ENCODE measurements at regions not wholly inside any gene's neighbourhood (a gene's known extent, or its start where the extent isn't known, plus 50 kb on each side); places are given as distances from the start of the nearest gene placed in this dataset.

DNA sequence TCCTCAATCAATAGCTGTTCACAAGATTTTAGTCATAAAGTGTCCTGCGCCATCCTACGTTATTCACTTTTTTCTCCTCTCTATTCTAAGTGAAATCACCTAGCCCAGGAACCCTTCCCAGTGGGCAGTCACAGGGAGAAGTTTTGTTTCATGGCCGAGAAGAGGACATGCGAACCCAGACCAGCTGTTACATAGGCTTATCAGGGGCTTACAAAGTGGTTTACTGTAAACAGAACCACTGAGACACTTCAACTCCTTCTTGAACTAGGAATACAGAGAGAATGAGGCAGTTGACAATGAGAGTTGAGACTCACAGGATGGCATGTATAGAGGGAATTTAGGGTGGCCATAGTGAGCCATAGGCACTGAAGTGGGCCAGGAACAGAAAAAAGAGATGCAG is 246.9 kb upstream of the GLI3 start:
- DNase-seq = no peak

DNA sequence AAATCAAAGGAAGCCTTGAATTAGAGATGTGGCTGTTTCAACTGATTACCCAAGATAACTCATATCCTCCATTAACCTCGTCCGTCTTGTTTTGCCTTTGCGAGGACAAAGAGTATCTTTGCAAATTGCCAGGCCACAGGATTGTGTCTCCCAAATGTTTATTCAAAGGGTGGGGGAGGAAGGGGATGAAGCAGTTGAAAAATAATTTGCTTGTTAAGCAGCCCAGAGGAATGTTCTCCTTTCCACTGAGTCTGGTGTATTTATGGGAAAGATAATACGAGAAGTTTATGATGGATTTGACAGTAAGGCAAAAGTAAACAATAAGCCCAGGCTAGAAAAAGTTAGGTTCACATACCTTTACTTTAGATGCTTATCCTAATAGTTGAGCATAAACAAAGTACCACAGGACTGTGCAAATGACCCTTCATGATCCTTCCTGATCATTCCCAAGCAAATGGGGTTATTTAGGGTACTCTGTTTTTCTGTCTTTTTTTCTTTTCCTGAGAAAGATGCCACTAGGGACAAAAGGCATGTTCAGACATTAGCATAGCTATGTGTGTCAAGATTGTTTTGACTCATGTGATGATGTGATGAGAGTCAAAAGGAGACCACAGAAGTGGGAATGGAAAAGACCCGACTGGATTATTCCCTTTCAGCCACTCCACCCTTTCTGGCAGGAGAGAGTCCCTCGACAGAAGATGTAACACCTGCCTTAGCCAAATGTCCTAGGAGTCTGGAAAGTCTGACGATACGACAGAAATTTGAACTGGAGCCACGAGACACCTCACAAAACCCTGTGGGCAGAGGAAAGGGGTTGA is 243.0 kb upstream of the GLI3 start:
- no peak for DNase-seq

DNA sequence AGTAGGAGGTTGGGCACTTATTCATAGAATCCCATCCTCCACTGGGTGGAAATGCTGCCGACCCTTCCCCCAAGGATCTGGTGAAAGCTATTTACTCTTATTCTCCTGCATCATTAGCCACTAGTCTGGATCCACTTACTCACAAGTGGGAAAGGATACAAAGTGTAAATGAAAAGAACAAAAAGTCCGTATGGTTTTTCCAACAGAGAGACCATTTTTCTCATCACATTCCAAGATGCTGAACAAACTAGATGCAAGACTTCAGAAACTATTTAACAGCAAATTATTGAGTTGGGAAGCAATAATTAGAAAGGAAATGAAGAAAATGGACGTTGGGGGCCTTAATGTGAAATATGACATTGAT is 242.4 kb upstream of the GLI3 start:
- no peak for DNase-seq

DNA sequence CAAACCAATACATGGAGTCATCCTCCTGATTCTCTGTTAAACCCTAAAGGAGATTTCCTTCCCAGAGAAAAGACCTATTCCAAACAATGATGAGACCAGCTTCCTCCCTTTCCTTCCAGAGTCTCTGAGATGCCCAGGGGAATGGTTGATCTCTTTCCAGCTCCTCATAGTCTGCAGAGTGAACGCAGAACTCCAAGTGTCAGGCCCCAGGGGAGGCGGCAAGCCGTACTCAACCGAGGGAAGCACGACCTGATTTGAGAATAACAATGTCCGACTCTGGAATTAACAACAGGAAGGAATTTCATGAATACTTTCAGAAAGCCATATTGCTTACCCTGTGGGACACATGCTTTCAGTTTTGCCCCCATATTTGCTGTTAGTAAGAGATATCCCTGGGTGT is 241.7 kb upstream of the GLI3 start:
- no peak for DNase-seq

DNA sequence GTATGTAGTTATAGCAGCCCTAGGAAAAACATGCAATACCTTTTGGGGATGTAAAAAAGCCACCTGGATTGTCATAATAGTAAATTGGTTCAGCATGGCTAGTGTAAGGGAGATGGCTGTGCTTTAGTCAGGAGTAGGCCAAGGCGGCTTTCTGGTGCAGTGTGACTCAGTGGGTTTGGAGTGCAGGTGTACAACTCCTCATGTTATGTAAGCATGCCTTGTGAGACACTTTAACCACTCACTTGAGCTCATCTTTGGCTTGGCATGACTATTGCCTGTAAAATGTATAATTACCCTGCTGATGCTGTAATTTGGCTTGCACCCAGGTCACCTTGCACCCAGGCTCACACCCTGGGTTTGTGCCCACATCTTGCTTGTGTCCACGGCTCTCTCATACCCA is 239.2 kb upstream of the GLI3 start:
- no peak for DNase-seq

DNA sequence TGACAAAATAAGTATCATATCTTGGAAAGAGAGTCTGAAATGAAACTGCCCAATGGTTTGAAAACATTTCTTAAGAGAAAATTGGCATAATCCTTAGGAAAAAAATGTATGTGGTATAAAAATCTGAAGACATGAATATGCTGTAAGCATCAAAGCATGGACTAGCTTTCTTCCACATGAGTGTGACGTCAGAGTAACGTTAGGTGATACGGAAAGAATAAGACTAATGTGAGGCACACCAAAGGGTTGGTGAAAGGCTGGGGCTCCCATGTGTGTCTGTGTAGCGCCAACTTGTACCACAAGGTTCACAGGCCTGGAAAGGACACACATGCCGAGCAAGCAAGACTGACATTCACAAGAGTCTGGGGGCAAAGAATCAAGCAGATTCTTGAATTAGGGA is 238.1 kb upstream of the GLI3 start:
- no peak for DNase-seq

DNA sequence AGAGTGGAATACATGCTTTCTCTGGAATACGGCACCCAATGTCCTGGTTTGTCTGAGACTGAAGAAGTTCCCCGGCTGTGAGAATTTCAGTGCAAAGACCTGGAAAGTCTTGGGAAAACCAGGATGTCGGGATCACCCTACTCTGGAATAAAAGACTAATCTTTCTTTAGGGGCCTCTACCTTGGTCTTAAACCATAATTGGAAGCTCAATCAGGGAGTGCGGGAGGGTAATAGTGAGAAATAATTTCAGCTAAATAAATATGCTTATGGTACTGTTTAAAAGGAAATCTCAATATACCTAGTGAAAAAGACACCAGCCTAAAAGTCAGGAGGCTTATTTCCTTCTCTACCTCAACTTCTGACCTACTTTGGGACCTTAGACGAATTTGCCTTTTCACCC is 236.1 kb upstream of the GLI3 start:
- no peak for DNase-seq

DNA sequence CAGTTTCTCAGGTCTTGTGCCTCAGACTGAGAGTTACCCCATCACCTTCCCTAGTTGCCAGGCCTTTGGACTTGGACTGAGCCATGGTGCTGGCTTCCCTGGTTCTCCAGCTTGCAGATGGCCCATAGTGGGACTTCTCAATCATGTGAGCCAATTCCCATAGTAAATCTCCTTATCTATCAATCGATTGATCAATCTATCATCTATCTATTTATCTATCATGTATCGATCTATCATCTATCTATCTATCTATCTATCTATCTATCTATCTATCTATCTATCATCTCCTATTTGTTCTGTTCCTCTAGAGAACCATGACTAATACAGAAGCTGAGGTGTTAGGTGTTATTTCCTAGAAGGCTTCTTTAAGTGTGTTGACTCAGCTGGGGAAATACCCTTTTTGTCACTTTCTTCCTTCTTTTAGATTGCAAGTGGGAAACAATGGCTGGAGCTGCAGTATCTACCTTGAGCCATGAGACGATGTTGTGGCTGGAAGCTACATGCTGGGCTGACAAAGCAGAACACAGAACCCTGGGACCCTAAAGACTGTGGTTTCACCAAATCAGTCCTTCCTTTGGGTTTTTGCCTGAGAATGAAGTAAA is 234.7 kb upstream of the GLI3 start:
- DNase-seq = no peak

DNA sequence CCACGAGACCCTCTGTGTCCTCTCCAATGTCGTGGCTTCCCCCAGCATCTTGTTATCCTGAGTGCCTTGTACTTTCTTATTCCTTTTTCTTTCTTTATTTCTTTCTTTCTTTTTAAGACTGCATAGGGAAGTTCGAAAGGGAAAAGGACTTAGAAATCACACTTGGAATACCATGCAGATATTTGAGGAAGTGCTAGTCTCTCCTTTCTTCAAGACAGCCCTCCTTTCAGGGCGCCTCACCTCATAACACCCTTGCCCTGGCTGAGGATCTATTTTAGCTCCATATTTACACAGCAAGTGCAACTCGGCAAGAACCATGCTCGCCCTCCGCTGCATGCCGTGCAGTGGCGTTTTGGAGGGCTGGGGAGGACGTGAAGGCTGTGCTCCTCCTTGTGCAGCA is 232.3 kb upstream of the GLI3 start:
- DNase-seq = no peak

DNA sequence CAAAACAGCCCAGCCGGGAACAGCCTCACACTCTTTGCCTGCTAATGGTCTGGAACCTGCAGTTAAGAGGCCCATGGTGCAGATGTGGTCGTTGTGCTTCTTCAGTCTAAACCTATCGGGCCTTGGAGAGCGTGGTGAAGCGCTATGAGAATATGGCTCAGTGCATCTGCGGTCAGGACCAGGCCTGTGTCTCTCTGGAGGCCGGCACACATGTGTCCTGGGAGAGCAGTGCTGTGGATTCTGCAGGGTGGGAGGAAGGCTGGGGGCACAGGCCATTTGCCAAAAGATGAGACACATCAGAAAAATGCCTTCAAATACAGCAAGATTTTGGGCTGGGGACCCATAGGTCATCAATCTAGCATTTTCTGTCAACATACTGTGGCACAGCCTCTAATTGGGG is 231.5 kb upstream of the GLI3 start:
- no peak for DNase-seq

DNA sequence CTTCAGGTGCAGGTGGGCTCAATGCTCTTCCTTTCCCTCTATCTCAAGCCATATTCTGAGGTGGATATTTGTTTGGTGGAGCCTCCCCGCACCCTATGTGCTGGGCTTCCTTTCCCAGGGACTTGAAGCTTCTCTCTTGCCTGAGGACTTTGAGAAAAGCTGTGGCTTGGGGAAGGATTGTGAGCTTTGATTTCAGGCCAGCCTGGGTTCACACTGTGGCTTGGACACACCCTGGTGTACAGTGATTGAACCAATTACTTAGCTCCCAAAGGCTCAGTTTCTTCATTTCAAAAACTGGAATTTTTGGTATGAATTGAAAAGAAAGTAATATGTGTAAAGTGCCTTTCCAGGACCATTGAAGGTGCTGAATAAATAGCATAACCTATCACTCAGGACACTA is 224.5 kb upstream of the GLI3 start:
- no peak for DNase-seq

DNA sequence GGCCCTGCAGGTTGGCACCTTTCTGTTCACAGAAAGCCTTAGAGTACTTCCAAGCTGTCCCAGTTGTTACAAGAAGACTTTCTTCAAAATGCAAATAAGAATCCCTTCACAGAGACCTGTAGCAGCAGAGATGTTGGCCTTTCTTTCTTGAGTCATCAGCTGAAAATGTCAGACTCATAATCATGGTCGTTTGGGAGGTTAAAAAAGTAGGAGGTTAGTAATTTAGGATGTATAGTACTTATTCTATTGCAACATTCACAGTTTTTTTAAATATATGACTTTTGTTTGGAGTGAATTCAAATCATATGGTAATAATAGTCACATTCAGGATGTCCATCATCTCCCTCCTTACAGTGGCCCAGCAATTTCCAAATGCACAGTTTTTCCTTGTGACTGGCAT is 223.9 kb upstream of the GLI3 start:
- no peak for DNase-seq

DNA sequence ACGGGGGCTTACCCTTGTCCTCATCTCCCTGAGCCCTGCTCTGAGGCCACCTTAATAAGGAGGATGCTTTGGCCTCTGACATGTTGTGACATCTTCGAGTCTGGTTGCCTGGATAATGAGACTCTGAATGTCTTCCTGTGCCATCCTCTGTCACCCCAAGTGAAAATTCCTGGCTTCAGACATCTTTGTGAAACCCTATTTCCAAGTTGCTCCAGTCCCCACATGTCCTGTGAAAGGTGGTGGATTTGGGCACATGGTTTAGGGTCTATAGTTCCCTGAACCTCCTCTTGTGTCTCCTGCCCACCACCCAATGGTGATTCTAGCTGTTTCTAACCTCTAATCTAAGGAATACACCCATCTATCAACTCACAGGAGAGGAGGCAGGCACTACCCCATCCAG is 223.1 kb upstream of the GLI3 start:
- no peak for DNase-seq

DNA sequence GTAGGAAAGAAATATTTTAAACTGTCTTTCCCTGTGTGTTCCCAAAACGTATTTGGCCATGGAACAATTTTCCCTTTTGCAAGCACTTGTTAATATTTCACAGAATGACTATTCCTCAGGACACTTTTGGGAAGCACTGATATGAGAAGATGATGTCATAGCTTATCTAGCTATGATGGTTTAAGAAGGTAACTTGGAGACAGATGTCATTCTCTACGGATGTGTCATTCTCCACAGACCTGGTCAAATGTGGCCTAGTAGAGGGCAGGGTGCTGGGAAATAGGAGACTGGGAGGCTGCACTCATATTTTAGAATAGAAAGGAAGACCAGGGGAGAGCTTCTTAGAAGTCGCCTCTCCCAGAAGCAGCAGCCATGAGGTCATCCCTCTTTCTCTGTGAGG is 220.7 kb upstream of the GLI3 start:
- no peak for DNase-seq

DNA sequence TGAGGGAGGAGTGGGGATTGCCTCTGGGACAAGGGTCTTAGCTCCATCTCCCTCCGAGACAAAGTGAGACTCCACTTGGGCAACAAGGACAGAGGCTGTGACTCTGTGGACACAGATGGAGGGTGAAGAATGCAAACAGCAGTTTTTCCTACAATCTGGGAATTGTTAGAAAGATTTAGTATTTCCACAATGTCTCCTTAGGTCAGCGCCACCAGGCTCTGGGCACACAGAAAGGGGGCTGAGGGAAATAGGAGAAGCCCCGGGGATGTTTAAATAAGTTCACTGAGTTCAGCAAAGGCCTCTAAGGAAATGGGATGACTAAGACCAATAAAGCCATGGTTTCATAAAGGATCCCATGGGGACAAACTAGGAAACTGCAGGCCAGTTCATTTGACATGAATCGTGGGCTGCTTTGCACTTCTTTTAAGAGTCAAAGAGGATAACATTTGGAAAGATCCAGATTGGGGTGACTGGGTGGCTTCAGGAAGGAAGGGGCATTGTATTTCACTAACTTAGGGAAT is 219.8 kb upstream of the GLI3 start:
- DNase-seq = no peak

DNA sequence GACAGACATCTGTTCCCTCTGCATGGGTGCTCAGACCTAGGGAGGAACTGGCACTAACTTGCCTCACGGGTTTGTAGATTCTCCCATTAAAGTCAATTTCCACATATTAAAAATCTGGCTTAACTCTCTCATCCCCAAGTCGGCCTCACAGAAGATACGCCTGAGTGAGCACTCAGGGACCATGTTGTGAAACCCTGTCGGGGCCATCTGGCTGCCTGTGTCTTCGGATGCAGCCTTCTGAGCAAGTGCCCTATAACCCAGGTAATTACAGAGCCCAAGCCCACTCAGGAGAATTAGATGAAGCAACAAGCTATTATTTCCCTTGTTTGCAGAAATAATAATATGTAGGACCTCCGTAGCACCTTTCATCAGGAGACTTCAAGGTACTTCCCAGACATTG is 219.3 kb upstream of the GLI3 start:
- DNase-seq = no peak

DNA sequence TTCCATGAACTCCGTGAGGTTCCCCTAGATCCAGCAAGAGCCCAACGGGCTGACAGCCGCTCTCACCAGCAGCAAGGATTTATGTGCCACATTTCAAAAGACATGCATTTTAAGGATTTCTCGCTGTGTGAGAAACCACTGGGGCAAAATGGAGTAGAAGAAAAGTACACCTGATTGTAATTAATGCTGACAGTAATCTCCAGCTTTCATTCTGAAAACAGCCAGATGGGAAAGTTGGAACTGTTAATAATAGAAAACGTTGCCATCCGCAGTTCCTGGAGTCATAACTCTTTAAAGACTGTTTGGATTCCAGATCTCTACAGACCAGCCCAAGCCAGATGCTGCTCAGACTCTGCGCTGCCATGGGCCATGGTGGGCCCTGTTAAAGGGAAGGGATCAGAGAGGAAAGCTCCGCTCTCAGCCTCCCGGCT is 216.9 kb upstream of the GLI3 start:
- no peak for DNase-seq

DNA sequence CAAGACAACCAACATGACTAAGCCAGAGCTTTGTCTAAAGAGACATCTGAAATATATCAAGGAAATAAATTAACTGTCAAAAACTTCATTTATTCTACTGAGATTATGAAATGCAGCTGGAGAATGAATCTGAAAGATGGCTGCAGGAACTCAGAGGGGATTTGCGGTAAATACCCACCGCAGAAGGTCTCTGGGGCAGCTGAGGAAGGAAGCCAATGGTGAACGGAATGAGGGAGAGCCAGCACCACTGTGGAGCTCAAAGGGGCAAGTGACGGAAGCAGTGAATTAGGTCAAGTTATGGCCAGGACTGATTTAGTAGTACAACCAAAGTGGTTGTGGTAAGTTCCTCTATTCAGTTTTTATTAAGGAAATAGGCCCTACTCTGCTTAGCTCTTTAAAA is 215.3 kb upstream of the GLI3 start:
- no peak for DNase-seq

DNA sequence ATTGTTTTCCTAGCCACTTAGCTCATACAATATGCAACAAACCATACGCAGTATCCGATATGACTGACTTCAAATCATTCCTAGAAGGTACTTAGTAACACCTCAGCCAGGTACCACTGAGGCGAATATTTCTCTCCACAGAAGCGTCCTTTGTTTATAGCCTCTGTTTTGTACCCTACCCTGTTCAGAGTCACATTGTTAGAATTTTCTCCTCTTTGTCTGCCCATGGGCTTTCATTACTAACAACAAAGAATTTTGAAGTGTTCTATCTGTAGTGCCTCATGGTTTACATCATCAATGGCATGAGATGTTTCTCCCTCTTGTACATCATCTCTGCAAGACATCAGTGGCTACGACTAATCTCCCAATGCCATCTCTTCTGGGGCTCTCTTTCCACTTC is 212.4 kb upstream of the GLI3 start:
- no peak for DNase-seq

DNA sequence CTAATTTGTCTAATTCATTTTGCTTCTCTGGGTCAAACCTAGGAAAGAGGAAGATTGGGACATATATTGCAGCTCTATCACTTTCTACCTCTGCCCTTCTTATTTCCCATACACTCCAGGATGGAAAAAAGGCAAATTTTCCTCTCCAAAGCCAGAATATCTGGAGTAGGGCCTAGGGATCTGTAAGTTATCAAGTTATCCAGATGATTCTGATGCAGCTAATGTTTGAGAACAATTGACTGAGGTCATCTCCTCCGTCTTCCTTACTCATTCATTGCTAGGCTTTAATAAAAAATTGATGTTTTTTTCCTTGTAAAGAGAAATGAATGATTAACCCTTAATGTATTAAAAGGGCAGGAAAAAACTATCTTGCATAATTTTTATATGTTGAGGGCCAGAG is 211.9 kb upstream of the GLI3 start:
- no peak for DNase-seq

DNA sequence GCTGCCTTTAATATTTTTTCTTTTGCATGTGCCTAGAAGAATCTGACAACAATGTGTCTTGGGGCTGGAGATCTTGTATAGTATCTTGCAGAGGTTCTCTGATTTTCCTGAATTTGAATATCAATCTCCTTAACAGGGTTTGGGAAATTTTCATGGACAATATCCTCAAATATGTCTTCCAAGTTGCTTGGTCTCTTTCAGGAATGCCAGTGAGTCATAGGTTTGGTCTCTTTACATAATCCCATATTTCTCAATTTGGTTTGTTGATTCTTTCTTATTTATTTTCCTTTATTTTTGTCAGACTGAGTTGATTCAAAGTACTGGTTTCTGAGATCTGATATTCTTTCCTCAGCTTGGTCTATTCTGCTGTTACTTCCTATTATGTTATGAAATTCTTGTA is 208.7 kb upstream of the GLI3 start:
- DNase-seq = no peak

DNA sequence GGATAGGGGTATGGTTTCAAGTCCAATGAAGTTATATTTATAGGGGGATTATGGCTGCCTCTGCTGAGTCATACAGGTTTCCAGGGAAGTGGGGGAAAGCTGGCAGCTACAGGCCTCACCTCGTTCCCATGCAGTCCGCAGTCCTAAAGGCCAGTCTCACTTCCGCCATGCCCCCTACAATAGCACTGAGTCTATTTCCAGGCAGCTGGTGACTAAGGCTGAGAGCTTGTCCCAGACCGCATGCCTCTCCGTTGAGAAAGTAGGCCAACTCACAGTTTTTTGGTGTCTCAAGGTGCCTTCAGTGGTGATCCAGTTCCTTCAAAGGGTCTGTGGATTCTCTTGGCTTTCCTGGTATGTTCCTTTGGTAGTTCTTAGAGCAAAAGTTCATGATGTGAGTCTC is 203.9 kb upstream of the GLI3 start:
- DNase-seq = no peak

DNA sequence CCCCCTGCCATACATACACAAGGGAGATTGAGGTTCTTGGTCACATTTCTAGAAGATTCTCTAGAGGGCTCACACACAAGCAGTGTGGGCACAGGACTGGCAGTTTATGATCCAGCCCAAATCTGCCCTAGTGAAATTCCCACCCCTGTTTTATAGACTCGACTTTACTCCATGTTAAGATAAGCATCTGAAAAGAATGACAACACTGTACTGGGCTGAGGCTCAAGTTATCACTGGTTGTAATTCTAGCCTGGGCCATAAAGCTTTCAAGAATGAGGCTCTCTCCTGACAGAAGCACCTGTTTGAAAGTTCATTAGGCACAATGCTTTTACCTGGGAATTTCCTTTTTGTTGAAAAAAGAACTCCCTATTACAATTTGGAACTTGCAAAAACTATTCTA is 195.6 kb upstream of the GLI3 start:
- no peak for DNase-seq

DNA sequence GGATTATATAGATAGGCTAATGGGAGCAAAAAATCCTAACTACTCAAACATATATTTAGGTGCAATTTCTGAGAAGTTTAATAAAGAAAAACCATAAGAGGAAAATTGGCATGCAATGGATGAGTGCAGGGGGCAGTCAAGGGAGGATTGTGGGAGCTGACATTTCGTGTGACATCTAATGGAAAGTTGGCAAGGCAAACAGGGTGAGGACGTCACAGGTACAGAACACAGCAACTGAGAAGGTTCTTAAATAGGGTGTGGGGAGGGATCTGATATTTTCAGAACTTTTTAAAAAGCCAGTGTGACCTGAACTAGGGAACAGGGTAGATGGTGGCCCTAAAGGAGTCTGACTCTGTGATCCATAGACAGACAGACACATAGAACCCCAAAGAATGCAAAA is 194.9 kb upstream of the GLI3 start:
- DNase-seq = no peak

DNA sequence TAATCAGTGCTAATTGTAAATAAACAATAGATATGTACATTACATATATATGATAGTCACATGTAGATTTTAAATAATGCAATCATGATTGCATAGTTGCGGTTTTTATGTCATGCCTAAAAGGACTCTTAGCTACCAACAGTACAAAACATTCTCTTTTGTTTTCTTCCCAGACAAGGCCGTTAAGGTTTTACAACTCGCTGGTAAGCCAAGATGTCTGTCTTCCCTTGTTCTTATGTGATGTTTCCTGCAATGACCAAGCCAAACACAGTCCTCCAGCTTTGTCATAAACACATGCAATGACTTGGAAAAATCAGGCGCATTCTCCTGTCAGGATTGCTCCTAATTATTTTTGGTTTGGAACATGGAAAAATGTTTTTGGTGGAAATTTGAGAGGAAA is 192.3 kb upstream of the GLI3 start:
- DNase-seq = no peak

Data from NCI-H1417 (cell line).